ENCODE measurements at regions not wholly inside any gene's neighbourhood (a gene's known extent, or its start where the extent isn't known, plus 50 kb on each side); places are given as distances from the start of the nearest gene placed in this dataset.

DNA sequence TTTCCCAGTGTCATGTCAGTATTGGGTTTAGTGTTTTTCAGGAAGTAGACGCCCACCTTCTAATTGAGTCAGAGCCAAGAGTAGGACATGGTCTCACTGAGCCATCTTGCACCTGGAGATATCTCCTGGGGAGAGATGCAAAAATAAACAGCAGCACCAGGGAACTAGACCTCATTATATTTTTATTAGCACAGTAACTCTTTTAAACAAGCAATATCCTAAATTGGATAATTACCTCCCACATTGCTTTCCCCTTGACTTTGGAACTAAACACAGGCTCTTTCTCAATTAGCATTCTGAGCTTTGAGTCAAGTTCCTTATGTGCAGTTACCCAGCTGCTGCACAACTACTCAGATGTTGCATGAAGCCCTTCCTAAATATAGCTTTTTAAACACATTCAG, 175.4 kb downstream of the IBTK start:
- DNase-seq (ENCODE audit: low spot score): no peak

GRCh38 chr6:82068721-82069120, 178.8 kb downstream of the IBTK start:
- DNase-seq (ENCODE audit: low spot score): no peak

- no peak for DNase-seq (ENCODE audit: low spot score)
Measured at GRCh38 chr6:82066991-82067411, 180.5 kb downstream of the IBTK start.

- DNase-seq (ENCODE audit: low spot score): no peak
Measured at GRCh38 chr6:82066196-82066595, 181.3 kb downstream of the IBTK start.

- no peak for DNase-seq (ENCODE audit: low spot score)
Measured at GRCh38 chr6:82063574-82063973, 184.0 kb downstream of the IBTK start.

DNA sequence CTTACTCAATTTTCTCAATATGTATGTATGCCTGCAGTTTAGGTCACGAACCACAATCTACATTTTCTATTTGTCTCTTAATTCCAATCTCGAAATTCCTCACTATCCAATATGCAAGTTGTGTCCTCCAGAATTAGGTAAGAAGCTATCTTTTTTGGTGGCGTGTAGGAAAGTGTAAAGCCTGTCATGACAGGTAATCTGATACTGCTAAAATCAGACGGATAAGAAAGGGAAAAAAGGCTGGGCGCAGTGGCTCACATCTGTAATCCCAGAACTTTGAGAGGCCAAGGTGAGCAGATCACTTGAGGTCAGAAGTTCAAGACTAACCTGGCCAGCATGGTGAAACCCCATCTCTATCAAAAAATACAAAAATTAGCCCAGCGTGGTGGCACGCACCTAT, 185.3 kb downstream of the IBTK start:
- DNase-seq (ENCODE audit: low spot score): no peak

- DNase-seq (ENCODE audit: low spot score): peak; percentile 52
Measured at GRCh38 chr6:82057846-82058554, 189.5 kb downstream of the IBTK start.

DNA sequence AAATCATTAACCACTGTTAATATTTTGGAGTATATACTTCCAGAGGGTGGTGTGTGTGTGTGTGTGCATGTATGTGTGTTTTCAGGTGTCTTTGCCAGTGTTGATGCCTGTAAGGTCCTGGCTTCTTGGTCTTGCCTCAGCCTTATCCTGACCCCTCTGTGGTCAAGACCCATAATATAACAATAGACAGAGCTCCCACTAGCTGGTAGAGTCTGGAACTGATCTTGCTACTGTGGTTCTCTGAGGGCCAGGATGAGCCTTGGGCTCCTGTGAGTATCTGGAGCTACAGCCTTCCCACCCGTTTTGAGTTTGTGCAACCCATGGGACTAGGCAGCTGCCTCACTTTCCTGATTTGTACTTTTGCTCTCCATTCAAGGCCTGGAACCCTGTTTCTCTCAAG, 191.0 kb downstream of the IBTK start:
- DNase-seq (ENCODE audit: low spot score): no peak

DNA sequence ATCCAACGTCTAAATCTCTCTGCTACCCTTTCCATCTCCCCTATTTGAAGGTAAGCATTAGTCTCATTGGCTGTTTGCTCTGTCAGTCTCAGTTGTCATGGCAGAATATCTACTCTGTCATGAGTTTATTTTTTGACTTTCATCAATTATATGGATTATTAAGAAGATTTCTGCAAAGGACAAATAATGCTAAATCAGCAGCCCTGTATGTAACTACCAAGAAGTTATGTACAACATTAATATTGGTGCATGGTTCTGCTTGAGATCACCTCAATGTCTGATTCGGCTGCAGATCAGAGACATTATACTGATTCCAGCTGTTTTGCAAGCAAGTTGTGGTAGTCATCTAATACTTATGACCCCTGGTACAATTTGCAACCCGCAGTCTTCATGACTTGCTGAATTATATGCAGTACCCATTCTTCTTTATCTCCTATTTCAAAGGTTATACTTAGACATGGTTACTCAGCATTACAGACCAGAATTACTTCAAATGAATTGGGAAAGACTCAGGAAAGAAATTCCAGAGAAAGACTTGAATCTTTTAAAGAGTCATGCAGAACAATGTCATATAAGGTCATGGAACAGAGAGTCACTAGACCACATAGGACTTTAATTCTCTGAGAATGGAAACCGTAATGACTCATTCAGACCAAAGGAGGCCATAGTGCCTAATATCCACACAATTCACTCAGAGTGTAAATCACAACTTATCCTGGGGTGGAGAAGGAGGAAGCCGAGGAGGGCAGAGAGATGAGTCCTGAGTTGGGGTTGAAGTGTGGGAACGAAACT, 201.4 kb downstream of the IBTK start:
- DNase-seq (ENCODE audit: low spot score): peak; percentile 82

DNA sequence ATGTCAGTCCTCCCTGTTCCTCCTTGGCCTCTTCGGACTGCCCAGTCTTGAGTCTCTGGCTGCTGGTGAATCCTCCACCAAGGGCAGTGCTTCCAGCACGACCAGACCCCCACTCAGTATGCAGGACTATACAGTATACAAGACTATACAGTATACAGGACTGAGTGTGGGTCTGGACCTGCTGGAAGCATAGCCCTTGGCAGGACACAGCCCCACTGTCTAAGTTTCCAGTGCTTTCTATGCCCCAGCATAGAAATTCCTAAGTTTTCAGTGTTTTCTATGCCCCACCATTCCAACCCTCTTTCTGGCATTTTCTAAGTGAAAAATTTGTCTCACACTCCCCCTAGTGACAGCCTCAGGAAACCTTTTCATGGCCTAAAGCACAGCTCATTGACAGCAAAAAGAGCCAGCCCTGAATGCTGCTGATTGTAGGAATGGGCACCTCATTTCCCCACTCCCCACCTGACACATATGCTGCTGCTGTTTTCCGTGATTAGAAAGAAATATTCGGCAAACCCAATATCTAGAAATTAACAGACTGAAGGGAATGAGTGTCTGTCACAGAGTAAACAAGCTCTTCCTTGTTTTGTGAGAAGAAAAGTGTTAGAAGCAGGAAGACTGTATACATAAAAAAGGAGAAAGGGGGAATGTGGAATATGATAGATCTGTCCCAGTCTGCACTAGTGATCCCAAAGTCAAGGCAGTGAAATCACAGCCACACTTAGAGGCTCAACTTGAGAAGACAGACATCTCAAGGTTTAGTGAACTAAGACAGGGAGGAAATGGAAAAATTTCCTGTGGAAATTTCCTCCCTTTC, 206.9 kb downstream of the IBTK start:
- DNase-seq (ENCODE audit: low spot score): peak; percentile 54

DNA sequence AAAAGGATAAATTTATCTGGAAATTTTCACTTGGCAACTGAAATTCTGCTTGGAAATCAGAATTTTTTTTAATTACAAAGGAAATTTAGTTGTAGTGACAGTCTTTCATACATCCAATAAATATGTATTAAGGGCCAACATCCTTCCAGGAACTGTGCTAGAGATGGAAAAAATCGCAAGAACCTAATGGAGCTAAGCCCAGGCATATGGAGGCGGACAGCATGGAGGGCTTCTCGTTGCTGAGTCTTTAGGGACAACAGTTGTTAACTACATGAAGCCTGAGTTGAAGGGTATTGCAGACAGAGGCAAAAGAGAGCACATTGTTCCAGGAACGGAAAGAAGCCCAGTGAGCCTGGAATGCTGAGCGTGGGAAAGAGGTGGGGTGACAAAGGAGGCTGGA, 208.9 kb downstream of the IBTK start:
- DNase-seq (ENCODE audit: low spot score): no peak

DNA sequence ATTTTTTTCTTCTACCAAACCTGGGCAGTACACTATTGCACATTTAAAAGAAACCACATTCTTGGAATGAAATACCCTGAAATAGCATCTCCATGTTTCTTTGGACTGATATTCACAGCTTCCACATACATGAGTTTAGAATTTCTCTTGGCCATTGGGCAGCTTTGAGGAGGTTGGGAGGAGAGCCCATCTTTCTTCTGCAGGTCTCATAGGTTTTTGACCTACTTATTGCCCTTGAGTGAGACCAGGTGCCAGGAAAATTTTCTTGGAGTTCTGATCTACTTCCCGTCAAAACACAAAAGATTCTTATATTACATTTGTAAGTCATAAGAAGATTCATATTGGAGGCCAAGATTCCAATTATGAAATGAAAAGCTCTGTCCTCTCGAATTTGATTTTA, 212.0 kb downstream of the IBTK start:
- no peak for DNase-seq (ENCODE audit: low spot score)

DNA sequence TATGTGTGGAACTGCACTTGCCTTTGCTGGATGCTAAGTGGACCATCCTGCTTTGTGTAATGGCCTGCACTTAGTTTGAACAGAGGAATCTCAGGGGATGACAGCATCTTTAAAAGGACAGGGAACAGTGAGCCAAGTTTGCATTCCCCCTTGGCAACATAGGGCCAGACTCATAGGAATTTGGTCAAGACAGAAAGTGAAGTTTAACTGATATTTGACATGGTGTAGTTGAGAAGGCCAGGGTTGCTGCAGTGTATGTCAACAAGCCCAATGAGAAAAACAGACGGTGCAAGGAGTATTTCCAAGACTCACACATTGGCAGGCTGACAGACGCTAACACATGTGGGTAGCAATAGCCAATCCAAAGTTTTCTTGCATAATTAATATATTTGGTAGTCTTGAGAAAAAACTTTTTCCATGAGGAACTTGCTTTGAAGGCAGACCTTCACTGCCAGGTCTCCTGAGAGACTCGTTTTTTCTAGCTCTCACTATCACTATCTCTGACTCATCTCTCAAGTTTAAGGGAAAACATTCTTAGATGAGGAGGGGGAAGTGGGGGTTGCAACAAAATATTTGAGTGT, 213.8 kb downstream of the IBTK start:
- no peak for DNase-seq (ENCODE audit: low spot score)

DNA sequence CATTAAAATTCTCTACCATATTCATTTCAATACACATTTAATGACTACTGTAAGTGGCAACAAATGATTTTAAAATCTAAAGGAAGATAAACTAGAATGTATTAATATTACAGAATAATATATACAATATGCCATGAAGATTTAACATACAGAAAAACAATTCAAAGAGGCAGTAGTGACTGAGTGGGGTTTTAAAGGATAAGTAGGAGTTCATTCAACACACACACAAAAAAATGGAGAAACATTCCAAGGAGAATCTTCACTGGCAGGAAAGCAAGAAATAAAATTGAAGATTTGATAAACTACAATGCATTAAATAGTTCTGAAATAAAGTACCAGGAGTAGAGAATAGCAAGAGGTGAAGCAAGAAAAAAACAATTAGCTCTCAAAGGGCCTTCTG, 215.1 kb downstream of the IBTK start:
- no peak for DNase-seq (ENCODE audit: low spot score)

GRCh38 chr6:82030761-82031503, 216.6 kb downstream of the IBTK start:
- no peak for DNase-seq (ENCODE audit: low spot score)

DNA sequence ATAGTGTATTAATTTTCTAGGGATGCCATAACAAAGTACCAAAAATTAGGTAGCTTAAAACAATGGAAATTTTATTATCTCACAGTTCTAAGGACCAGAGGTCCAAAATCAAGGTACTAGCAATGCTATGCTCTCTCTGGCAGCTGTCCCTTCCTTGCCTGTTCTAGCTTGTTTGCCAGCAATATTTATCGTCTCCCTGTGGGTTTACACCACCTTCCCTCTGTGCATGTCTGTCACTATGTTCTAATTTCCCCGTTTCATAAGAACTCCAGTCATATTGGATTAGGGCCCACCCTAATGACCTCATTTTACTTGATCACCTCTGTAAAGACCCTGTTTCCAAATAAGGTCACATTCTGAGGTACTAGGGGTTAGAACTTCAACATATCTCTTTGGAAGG, 217.2 kb downstream of the IBTK start:
- no peak for DNase-seq (ENCODE audit: low spot score)

- no peak for DNase-seq (ENCODE audit: low spot score)
Measured at GRCh38 chr6:82025271-82025670, 222.3 kb downstream of the IBTK start.

GRCh38 chr6:82022614-82023129, 224.9 kb downstream of the IBTK start:
- DNase-seq (ENCODE audit: low spot score): peak; percentile 64

DNA sequence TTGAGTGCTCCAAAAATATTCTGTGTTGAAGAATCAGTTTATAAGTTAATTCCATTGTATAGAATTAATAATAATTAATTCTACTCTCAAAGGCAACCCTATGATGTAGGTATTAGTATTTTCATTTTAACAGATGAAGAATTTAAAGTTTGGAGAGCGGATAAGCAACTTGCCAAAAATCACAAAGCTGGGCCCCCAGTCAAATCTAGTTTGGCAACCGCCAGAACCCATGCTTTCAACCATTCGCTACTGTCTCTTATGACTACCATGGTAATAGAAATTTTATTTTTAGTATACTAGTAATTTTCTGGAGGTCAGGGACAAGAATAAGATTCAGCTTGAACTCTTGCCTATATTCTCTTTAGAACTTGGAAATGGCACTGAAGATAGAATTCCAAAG, 229.8 kb downstream of the IBTK start:
- DNase-seq (ENCODE audit: low spot score): no peak

DNA sequence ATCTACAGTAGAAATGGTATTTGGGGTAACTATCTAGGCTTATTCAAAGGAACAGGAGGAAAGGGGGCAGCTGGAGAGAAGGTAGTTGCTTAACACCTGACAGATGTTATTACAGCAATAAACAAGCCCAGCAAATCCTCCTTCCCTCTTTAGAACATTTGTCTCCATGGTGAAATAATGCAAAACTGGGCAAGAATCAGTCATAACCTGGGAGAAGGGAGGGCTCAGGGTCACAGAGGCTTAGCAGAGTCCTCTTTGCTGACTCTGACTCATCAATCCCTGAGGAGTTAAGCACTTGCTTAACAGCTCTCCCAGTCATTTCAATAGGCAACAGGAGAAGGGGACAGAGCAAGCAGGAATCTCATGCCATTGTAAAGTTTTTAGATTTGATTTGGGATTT, 230.3 kb downstream of the IBTK start:
- DNase-seq (ENCODE audit: low spot score): peak; percentile 85

- no peak for DNase-seq (ENCODE audit: low spot score)
Measured at GRCh38 chr6:82015526-82015925, 232.0 kb downstream of the IBTK start.

Measured in AG08395 (cell line).